ENCODE measurements at regions not wholly inside any gene's neighbourhood (a gene's known extent, or its start where the extent isn't known, plus 50 kb on each side); places are given as distances from the start of the nearest gene placed in this dataset.

DNA sequence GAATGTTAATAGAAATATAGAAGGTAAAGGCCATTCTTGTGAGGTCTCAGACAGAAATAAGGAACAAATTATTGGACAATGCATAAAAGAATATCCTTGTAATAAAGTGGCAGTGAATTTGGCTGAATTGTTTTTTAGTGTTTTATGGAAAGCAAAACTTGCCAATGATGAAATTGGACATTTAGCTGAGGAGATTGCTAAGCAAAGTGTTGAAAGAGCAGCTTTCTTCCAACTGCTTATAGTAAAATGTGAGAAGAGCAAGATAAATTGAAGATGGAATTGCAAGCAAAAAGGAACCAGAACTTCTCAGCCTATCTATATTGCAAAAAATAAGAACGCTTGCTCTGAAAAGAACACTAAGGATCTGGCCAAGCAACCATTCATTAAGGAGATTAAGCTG, 245.7 kb downstream of the MREG start:
- no peak for TF ChIP-seq POLR2AphosphoS5 (IDR thresholded peaks at IDR 0.05; ENCODE audit: low read depth)
- TF ChIP-seq, protein P1, sequence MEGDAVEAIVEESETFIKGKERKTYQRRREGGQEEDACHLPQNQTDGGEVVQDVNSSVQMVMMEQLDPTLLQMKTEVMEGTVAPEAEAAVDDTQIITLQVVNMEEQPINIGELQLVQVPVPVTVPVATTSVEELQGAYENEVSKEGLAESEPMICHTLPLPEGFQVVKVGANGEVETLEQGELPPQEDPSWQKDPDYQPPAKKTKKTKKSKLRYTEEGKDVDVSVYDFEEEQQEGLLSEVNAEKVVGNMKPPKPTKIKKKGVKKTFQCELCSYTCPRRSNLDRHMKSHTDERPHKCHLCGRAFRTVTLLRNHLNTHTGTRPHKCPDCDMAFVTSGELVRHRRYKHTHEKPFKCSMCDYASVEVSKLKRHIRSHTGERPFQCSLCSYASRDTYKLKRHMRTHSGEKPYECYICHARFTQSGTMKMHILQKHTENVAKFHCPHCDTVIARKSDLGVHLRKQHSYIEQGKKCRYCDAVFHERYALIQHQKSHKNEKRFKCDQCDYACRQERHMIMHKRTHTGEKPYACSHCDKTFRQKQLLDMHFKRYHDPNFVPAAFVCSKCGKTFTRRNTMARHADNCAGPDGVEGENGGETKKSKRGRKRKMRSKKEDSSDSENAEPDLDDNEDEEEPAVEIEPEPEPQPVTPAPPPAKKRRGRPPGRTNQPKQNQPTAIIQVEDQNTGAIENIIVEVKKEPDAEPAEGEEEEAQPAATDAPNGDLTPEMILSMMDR (IDR thresholded peaks at IDR 0.05; ENCODE audit: insufficient read depth, low read length) = no peak

Data from HL-60 (cell line).